ENCODE measurements at regions not wholly inside any gene's neighbourhood (a gene's known extent, or its start where the extent isn't known, plus 50 kb on each side); places are given as distances from the start of the nearest gene placed in this dataset.

- TF ChIP-seq CTCF (IDR thresholded peaks at IDR 0.05; ENCODE audit: low read length) (no peak), EZH2phosphoT487 (IDR thresholded peaks at IDR 0.05; ENCODE audit: low read length) (no peak)
Observed at GRCh38 chr3:124207077-124207476, 215.2 kb upstream of the ROPN1 start.
